ENCODE measurements at regions not wholly inside any gene's neighbourhood (a gene's known extent, or its start where the extent isn't known, plus 50 kb on each side); places are given as distances from the start of the nearest gene placed in this dataset.

DNA sequence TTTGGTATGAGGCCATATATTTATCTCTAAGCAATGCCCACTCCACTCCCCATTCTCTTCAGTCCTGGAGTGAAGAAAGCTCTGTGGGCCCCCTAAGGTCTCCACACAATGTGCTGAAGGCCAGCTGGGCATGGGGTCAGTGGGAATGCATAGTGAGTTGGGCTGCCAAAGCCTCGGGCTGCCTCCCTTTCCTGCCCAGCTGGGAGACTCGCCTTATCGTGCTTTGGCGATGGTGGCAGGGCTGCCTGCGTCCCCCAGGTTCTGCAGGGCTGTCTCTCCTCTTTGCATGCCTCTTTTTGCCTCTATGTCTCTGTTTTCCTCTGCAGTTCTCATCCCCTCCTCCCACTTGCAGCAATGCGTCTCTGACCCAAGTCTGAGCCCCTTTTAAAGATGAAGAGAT lies 116.5 kb downstream of the CYLD start:
- Mint-ChIP-seq H3K27ac (no peak overlapping the region), H3K4me3 (no peak overlapping the region), H3K36me3 (ENCODE audit: low read depth) (no peaks in the 10 kb centered on the region), H3K4me1 (ENCODE audit: low read depth) (peaks cover 10% of the 10 kb centered on the region), H3K9me3 (no peaks in the 10 kb centered on the region; the same call in 1 of the 2 replicates), H3K27me3 (ENCODE audit: insufficient read depth) (peaks cover 12% of the 10 kb centered on the region)
- no peak for DNase-seq
- TF ChIP-seq, protein P1, sequence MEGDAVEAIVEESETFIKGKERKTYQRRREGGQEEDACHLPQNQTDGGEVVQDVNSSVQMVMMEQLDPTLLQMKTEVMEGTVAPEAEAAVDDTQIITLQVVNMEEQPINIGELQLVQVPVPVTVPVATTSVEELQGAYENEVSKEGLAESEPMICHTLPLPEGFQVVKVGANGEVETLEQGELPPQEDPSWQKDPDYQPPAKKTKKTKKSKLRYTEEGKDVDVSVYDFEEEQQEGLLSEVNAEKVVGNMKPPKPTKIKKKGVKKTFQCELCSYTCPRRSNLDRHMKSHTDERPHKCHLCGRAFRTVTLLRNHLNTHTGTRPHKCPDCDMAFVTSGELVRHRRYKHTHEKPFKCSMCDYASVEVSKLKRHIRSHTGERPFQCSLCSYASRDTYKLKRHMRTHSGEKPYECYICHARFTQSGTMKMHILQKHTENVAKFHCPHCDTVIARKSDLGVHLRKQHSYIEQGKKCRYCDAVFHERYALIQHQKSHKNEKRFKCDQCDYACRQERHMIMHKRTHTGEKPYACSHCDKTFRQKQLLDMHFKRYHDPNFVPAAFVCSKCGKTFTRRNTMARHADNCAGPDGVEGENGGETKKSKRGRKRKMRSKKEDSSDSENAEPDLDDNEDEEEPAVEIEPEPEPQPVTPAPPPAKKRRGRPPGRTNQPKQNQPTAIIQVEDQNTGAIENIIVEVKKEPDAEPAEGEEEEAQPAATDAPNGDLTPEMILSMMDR (IDR thresholded peaks at IDR 0.05): no peak

DNA sequence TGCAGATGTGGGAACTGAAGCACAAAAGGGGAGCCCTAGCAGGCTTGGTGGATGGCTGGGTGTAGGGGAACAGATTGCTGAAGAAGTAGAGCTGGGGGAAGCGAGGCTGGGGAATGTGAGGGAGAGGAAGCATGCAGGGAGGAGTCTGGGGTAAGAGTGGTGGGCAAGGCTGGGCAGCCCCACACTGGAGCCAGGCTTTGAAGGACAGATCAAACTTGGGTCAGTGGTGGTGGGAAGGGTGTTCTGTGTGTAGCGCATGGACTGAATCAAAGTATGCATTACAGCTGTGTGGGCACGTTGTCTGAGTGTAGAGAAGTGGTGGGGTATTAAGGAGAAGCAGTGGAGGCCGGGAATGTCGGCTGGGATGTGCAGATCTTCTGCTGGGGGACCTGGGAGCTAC lies 116.0 kb downstream of the CYLD start:
- H3K9me3 Mint-ChIP-seq: no peaks in the 10 kb centered on the region; the same call in 1 of the 2 replicates
- H3K4me1 Mint-ChIP-seq (ENCODE audit: low read depth): peaks cover 10% of the 10 kb centered on the region
- H3K27ac Mint-ChIP-seq: no peak overlapping the region
- no peak overlapping the region for H3K4me3 Mint-ChIP-seq
- no peak for DNase-seq
- TF ChIP-seq, protein P1 (IDR thresholded peaks at IDR 0.05): no peak
- H3K36me3 Mint-ChIP-seq (ENCODE audit: low read depth): no peaks in the 10 kb centered on the region
- peaks cover 12% of the 10 kb centered on the region for H3K27me3 Mint-ChIP-seq (ENCODE audit: insufficient read depth)

DNA sequence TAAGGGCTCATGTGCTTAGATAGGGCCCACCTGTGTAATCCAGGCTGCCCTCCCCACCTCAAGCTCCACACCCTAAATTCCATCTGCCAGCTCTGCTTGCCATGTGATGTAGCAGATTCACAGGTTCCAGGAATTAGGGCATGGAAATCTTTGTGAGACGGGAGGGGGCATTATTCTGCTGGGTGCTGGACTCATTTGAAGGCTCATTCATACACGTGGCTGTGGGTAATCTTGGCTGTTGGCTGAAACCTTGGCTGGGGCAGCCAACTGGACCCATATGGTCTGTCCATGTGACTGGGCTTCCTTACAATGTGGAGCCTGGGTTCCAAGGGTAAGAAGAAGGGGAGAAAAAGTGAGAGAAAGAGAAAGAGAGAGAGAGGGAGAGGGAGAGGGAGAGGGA lies 115.1 kb downstream of the CYLD start:
- peaks cover 5% of the 10 kb centered on the region for H3K4me1 Mint-ChIP-seq (ENCODE audit: low read depth)
- no peaks in the 10 kb centered on the region for H3K36me3 Mint-ChIP-seq (ENCODE audit: low read depth)
- TF ChIP-seq, protein P1 (IDR thresholded peaks at IDR 0.05): no peak
- no peak overlapping the region for H3K4me3 Mint-ChIP-seq
- no peak for DNase-seq
- peaks cover 12% of the 10 kb centered on the region for H3K27me3 Mint-ChIP-seq (ENCODE audit: insufficient read depth)
- no peaks in the 10 kb centered on the region; the same call in 1 of the 2 replicates for H3K9me3 Mint-ChIP-seq
- no peak overlapping the region for H3K27ac Mint-ChIP-seq

DNA sequence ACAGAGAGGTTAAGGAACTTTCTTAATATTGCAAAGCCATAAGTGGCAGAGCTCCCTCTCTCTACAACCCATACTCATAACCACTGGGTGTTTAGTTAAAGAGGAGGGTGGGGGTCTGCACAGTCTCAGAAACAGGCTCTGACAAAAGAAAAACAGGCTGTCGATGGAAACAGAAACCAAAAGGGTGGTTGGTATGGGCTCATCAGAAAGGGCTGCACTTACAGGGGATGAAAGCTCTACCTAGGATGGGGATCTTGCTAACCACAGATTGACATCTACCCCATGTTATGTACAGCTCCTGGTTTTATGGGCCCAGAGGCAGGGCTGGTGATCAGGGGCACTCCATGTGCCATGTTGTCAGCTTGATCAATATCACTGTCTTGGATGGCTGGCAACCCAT lies 111.4 kb downstream of the CYLD start:
- H3K9me3 Mint-ChIP-seq: no peaks in the 10 kb centered on the region; the same call in 1 of the 2 replicates
- H3K4me1 Mint-ChIP-seq (ENCODE audit: low read depth): no peaks in the 10 kb centered on the region
- H3K36me3 Mint-ChIP-seq (ENCODE audit: low read depth): no peaks in the 10 kb centered on the region
- TF ChIP-seq, protein P1 (IDR thresholded peaks at IDR 0.05): no peak
- H3K27me3 Mint-ChIP-seq (ENCODE audit: insufficient read depth): peaks cover 7% of the 10 kb centered on the region
- H3K27ac Mint-ChIP-seq: no peak overlapping the region
- no peak overlapping the region for H3K4me3 Mint-ChIP-seq
- no peak for DNase-seq

Measured in HFFc6 (cell line).